Ovary (tissue), 3 donors: ENCODE measurements at regions not wholly inside any gene's neighbourhood (a gene's known extent, or its start where the extent isn't known, plus 50 kb on each side); places are given as distances from the start of the nearest gene placed in this dataset.

ENCODE experiments used
- CTCF ChIP-seq, 3 donors: fragments of 450-650 bp in 2 of 3; fragments of 200-600 bp in 1 of 3; IDR thresholded peaks; one replicate each; pipeline versions ENCODE4 v1.5.1 to v1.8.0; 2016 to 2022; ENCODE audit warnings: antibody characterized with exemption in 3 of 3, mild to moderate bottlenecking in 1 of 3
- POLR2A ChIP-seq: fragments of 450-650 bp; IDR thresholded peaks from one replicate; pipeline ENCODE4 v1.6.1; 2017; ENCODE audit warnings: antibody characterized with exemption, mild to moderate bottlenecking, moderate library complexity
- donor health status: DM: no; HTN: no; CAD: no.

- TF ChIP-seq CTCF (IDR thresholded peaks at IDR 0.05), result no peak
- no peak for TF ChIP-seq POLR2A
These were observed 62.3 kb upstream of the SPRY4 start for GRCh38 chr5:142387024-142387682.
